ENCODE measurements at regions not wholly inside any gene's neighbourhood (a gene's known extent, or its start where the extent isn't known, plus 50 kb on each side); places are given as distances from the start of the nearest gene placed in this dataset.

- Histone ChIP-seq H2AFZ (ENCODE audit: insufficient read depth, low read depth, low read length, poor library complexity, severe bottlenecking) (no peak overlapping the region), H3K4me1 (ENCODE audit: control insufficient read depth in 2 of 2, insufficient read depth in 2 of 2, low read length in 2 of 2) (no peaks in the 10 kb centered on the region), H3K9ac (ENCODE audit: low read length) (no peak overlapping the region), H3K27me3 (replicated peaks in 1 of 4; ENCODE audit: control extremely low read depth in 1 of 4, control insufficient read depth in 3 of 4, insufficient read depth in 4 of 4, low read length in 3 of 4) (no peaks in the 10 kb centered on the region), H3K79me2 (ENCODE audit: control insufficient read depth, insufficient read depth, low read length) (no peaks in the 10 kb centered on the region), H3K36me3 (replicated peaks in 1 of 2; ENCODE audit: control extremely low read depth in 1 of 2, control insufficient read depth in 1 of 2, extremely low read depth in 1 of 2, insufficient read depth in 2 of 2, low read length in 1 of 2) (no peaks in the 10 kb centered on the region), H3K4me3 (ENCODE audit: control extremely low read depth in 1 of 5, extremely low read depth in 1 of 5, insufficient read depth in 1 of 5, low read depth in 2 of 5, low read length in 4 of 5) (no peak overlapping the region), H3K27ac (ENCODE audit: low read length in 2 of 2) (no peak overlapping the region), H4K20me1 (ENCODE audit: control insufficient read depth, insufficient read depth, low read length, poor library complexity, severe bottlenecking) (no peaks in the 10 kb centered on the region), H3K9me3 (ENCODE audit: control extremely low read depth in 1 of 3, control insufficient read depth in 2 of 3, insufficient read depth in 1 of 3, low read length in 2 of 3) (no peaks in the 10 kb centered on the region), H3K4me2 (replicated peaks; ENCODE audit: low read depth, low read length, poor library complexity, severe bottlenecking) (no peak overlapping the region)
- intact Hi-C loops (cut with micrococcal nuclease) = no loop called here
- ChIA-PET POLR2A (no interaction called here), CTCF (no interaction called here)
- no peak for ATAC-seq (ENCODE audit: low read depth)
- no peaks in the 10 kb centered on the region for H3K4me1 Mint-ChIP-seq
- no peaks in the 10 kb centered on the region for H3K9me3 Mint-ChIP-seq (ENCODE audit: insufficient read depth)
- H3K27me3 Mint-ChIP-seq = no peaks in the 10 kb centered on the region
- no peak overlapping the region for H3K4me3 Mint-ChIP-seq
- TF ChIP-seq EZH2 (IDR thresholded peaks at IDR 0.05; ENCODE audit: borderline replicate concordance, insufficient read depth, low read depth, low read length, poor library complexity, severe bottlenecking) (no peak), CTCF (IDR thresholded peaks at IDR 0.05) (no peak)
- no peak for DNase-seq
- no peak overlapping the region for H3K27ac Mint-ChIP-seq
Measured at GRCh38 chr1:105483436-105483835, 1573.0 kb upstream of the PRMT6 start.

- Mint-ChIP-seq H3K27me3 (no peaks in the 10 kb centered on the region), H3K4me1 (no peaks in the 10 kb centered on the region), H3K27ac (no peak overlapping the region), H3K4me3 (no peak overlapping the region), H3K9me3 (ENCODE audit: insufficient read depth) (peaks cover 4% of the 10 kb centered on the region)
- ChIA-PET CTCF (no interaction called here), POLR2A (no interaction called here)
- Histone ChIP-seq H3K4me1 (ENCODE audit: control insufficient read depth in 2 of 2, insufficient read depth in 2 of 2, low read length in 2 of 2) (no peaks in the 10 kb centered on the region), H3K79me2 (ENCODE audit: control insufficient read depth, insufficient read depth, low read length) (no peaks in the 10 kb centered on the region), H3K9me3 (ENCODE audit: control extremely low read depth in 1 of 3, control insufficient read depth in 2 of 3, insufficient read depth in 1 of 3, low read length in 2 of 3) (no peaks in the 10 kb centered on the region), H3K4me3 (ENCODE audit: control extremely low read depth in 1 of 5, extremely low read depth in 1 of 5, insufficient read depth in 1 of 5, low read depth in 2 of 5, low read length in 4 of 5) (no peak overlapping the region), H3K4me2 (replicated peaks; ENCODE audit: low read depth, low read length, poor library complexity, severe bottlenecking) (no peak overlapping the region), H2AFZ (ENCODE audit: insufficient read depth, low read depth, low read length, poor library complexity, severe bottlenecking) (no peak overlapping the region), H3K36me3 (replicated peaks in 1 of 2; ENCODE audit: control extremely low read depth in 1 of 2, control insufficient read depth in 1 of 2, extremely low read depth in 1 of 2, insufficient read depth in 2 of 2, low read length in 1 of 2) (no peaks in the 10 kb centered on the region), H3K27ac (ENCODE audit: low read length in 2 of 2) (no peak overlapping the region), H3K27me3 (replicated peaks in 1 of 4; ENCODE audit: control extremely low read depth in 1 of 4, control insufficient read depth in 3 of 4, insufficient read depth in 4 of 4, low read length in 3 of 4) (no peaks in the 10 kb centered on the region), H4K20me1 (ENCODE audit: control insufficient read depth, insufficient read depth, low read length, poor library complexity, severe bottlenecking) (no peaks in the 10 kb centered on the region), H3K9ac (ENCODE audit: low read length) (no peak overlapping the region)
- no peak for ATAC-seq (ENCODE audit: low read depth)
- WGBS (ENCODE audit: insufficient coverage) = 100% methylated on average over 2 of the region's 2 CpGs
- no peak for DNase-seq
- intact Hi-C loops (cut with micrococcal nuclease) = no loop called here
- TF ChIP-seq CTCF (IDR thresholded peaks at IDR 0.05) (no peak), EZH2 (IDR thresholded peaks at IDR 0.05; ENCODE audit: borderline replicate concordance, insufficient read depth, low read depth, low read length, poor library complexity, severe bottlenecking) (no peak)
Measured at GRCh38 chr1:105485207-105485606, 1571.3 kb upstream of the PRMT6 start.
